Suprapubic skin (tissue), 3 donors: ENCODE measurements at regions not wholly inside any gene's neighbourhood (a gene's known extent, or its start where the extent isn't known, plus 50 kb on each side); places are given as distances from the start of the nearest gene placed in this dataset.

Experiments
- CTCF ChIP-seq, 2 donors: fragments of 200-600 bp in 1 of 2; fragments of 450-650 bp in 1 of 2; sonication (generic) in 1 of 2; IDR thresholded peaks; one replicate each; pipeline ENCODE4 v1.5.1; 2016 to 2019; ENCODE audit warnings: antibody characterized with exemption in 2 of 2, mild to moderate bottlenecking in 1 of 2, moderate library complexity in 1 of 2
- POLR2AphosphoS5 ChIP-seq, 3 donors: sonication (generic); formaldehyde crosslinking; IDR thresholded peaks; one replicate each; pipeline ENCODE4 v1.6.1; 2017; ENCODE audit warnings: antibody characterized with exemption in 3 of 3

- TF ChIP-seq CTCF (IDR thresholded peaks at IDR 0.05): no peak
- TF ChIP-seq POLR2AphosphoS5 (IDR thresholded peaks at IDR 0.05): no peak
Measured at GRCh38 chr16:86673090-86673955, 95.0 kb downstream of the FOXL1 start.
